ENCODE measurements at regions not wholly inside any gene's neighbourhood (a gene's known extent, or its start where the extent isn't known, plus 50 kb on each side); places are given as distances from the start of the nearest gene placed in this dataset.

DNA sequence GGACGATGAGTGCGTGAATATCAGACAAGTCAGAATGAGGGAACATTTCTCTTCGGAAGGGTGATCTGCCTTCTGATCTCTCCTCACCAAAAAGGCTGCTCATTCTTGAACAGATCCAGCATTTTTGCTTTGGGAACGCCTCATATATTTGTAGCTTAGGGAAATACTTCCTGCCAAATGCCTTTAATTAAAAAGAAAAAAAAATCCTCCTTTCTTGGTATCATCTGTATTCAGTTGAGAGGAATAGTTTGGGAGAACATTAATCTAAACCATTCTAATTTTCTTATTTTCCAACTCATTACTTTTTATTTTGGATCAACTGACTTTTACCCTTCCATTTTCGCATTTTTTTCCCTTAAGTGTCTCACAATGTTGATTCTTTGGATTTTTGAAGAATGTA, 163.4 kb downstream of the SNX18 start:
- DNase-seq (ENCODE audit: low read depth) (no peak), FAIRE-seq (no peak)
- TF ChIP-seq CTCF (IDR thresholded peaks at IDR 0.05; ENCODE audit: insufficient read depth, low read length, severe bottlenecking) = no peak
- Histone ChIP-seq H3K27me3 (ENCODE audit: control insufficient read depth, insufficient read depth, low read length) (no peaks in the 10 kb centered on the region), H3K36me3 (ENCODE audit: control insufficient read depth, insufficient read depth, low read length) (no peaks in the 10 kb centered on the region), H3K4me3 (ENCODE audit: low read depth, low read length) (no peak overlapping the region)

- no peaks in the 10 kb centered on the region for H3K36me3 ChIP-seq (ENCODE audit: control insufficient read depth, insufficient read depth, low read length)
- no peak overlapping the region for H3K4me3 ChIP-seq (ENCODE audit: low read depth, low read length)
- DNase-seq (ENCODE audit: low read depth) = no peak
- no peak for TF ChIP-seq CTCF (IDR thresholded peaks at IDR 0.05; ENCODE audit: insufficient read depth, low read length, severe bottlenecking)
- H3K27me3 ChIP-seq (ENCODE audit: control insufficient read depth, insufficient read depth, low read length) = no peaks in the 10 kb centered on the region
- no peak for FAIRE-seq
Measured at GRCh38 chr5:54679686-54680085, 162.1 kb downstream of the SNX18 start.

DNA sequence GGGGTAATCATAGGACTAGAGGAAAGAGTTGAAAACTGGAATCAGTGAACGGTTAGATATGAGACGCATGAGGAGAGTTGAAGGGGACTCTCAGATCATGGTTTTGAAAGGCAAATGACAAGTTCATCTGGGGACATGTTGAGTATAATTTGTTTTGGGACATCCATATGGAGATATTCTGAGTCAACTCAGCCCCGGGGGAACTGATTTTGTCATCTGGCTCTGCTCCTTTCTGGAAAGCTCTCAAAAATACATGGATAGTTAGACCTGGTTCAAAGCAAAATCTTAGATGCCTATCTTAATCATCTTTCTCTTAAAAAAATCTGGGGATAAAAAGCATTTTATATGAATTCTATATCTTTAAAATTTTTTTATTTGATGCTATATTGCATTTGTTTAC, 161.2 kb downstream of the SNX18 start:
- H3K4me3 ChIP-seq (ENCODE audit: low read depth, low read length) = no peak overlapping the region
- no peak for FAIRE-seq
- TF ChIP-seq CTCF (IDR thresholded peaks at IDR 0.05; ENCODE audit: insufficient read depth, low read length, severe bottlenecking) = no peak
- DNase-seq (ENCODE audit: low read depth) = no peak
- H3K27me3 ChIP-seq (ENCODE audit: control insufficient read depth, insufficient read depth, low read length) = no peaks in the 10 kb centered on the region
- H3K36me3 ChIP-seq (ENCODE audit: control insufficient read depth, insufficient read depth, low read length) = no peaks in the 10 kb centered on the region

DNA sequence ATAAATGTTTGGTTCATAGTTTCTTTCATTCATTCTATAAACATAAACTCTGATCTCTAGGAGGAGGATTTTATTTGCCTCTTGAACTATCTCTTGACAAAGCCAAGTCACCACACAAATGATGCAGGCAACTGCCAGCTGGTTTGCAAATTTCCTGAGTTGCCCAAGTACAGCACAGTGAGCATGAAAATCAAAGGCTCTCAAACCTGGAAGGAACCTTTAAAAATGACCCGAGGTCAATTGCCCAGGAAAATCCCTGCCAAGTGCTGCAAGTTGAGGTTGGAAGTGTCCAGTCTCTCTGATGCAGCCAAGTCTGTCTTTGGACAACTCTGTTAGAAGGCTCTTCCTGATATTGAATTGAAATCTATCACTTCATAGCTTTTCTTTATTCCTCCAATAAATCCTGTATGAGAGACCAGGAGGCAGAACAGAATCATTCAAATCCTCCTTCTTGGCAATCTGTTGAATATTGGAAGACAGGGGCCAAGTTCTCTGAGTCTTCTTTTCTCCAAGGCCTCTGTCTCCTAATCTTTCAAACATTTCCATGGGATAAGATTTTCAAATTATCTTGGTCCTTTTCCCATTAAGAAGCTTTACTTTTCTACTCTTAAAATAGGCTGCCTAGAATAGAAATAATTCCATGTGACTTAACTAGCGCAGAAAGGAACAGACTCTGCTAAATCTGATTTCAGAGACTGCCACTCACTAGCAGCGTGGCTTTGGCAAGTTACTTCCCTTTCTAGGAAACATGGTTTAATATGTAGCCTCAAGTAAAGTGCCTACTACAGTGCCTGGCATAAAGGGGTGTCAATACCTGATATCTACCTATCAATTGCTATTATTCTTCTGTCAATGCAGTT, 159.2 kb downstream of the SNX18 start:
- no peaks in the 10 kb centered on the region for H3K36me3 ChIP-seq (ENCODE audit: control insufficient read depth, insufficient read depth, low read length)
- H3K27me3 ChIP-seq (ENCODE audit: control insufficient read depth, insufficient read depth, low read length) = no peaks in the 10 kb centered on the region
- H3K4me3 ChIP-seq (ENCODE audit: low read depth, low read length) = no peak overlapping the region
- DNase-seq (ENCODE audit: low read depth) (no peak), FAIRE-seq (no peak)
- no peak for TF ChIP-seq CTCF (IDR thresholded peaks at IDR 0.05; ENCODE audit: insufficient read depth, low read length, severe bottlenecking)

DNA sequence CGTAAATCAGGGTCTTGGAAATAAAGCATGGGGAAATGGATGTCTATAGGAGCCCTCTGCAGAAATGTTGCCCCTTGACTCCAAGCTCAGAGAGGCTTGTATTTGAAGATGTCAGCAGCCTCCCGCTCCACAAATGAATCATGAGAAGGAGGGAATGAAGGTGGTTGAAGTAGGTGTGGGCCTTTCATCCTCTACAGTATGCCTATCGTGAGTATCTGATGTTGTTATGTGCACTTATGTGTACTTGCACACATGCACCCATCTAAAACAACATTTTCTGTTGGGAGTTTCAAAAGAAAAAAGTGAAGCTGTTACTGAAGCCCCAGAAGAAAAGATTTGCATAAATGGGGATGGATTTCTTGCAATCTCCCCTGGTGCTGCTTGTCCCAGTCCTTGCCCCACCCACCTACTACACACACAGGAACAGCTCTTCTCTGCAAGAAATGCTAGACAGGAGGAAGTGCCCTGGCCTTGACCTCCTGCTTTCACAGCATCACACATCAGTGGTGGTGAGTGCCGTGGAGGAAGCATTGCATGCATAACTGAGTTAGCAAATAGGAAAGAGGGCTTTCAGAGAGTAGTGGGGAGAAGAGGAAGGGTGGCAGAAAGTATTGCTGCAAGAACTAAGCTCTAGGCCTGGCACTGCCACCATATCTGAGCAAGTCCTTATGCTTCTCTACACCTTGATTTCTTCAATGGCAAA, 156.1 kb downstream of the SNX18 start:
- Histone ChIP-seq H3K36me3 (ENCODE audit: control insufficient read depth, insufficient read depth, low read length) (no peaks in the 10 kb centered on the region), H3K4me3 (ENCODE audit: low read depth, low read length) (no peak overlapping the region), H3K27me3 (ENCODE audit: control insufficient read depth, insufficient read depth, low read length) (no peaks in the 10 kb centered on the region)
- no peak for FAIRE-seq
- no peak for TF ChIP-seq CTCF (IDR thresholded peaks at IDR 0.05; ENCODE audit: insufficient read depth, low read length, severe bottlenecking)
- peak; percentile 1 for DNase-seq (ENCODE audit: low read depth)

Measured in bronchial epithelial cell (primary cell).